IPS-20b (cell line): ENCODE measurements at regions not wholly inside any gene's neighbourhood (a gene's known extent, or its start where the extent isn't known, plus 50 kb on each side); places are given as distances from the start of the nearest gene placed in this dataset.

Experiments
- H3K27ac ChIP-seq: one replicate; pipeline ENCODE4 v1.5.1; 2013; ENCODE audit warnings: low read length
- H3K27me3 ChIP-seq: 2 replicates; pipeline ENCODE4 v1.6.1; 2013; ENCODE audit warnings: mild to moderate bottlenecking, low read length, inconsistent platforms; ENCODE audit not compliant: insufficient read depth
- H3K36me3 ChIP-seq: 2 replicates; pipeline ENCODE4 v1.6.1; 2013; ENCODE audit warnings: low read depth, mild to moderate bottlenecking, inconsistent platforms, low read length, moderate library complexity; ENCODE audit not compliant: insufficient read depth
- H3K4me1 ChIP-seq: 2 replicates; pipeline ENCODE4 v1.6.1; 2013; ENCODE audit warnings: mild to moderate bottlenecking, control low read depth, inconsistent platforms, low read length, moderate library complexity; ENCODE audit not compliant: insufficient read depth
- H3K4me3 ChIP-seq: 2 replicates; pipeline ENCODE4 v1.5.1; 2013; ENCODE audit warnings: mild to moderate bottlenecking, low read length, inconsistent platforms
- H3K9ac ChIP-seq: 2 replicates; pipeline ENCODE4 v1.6.1; 2013; ENCODE audit warnings: low read depth, mild to moderate bottlenecking, inconsistent platforms, low read length, moderate library complexity
- H3K9me3 ChIP-seq: 2 replicates; pipeline ENCODE4 v1.6.1; 2013; ENCODE audit warnings: mild to moderate bottlenecking, low read depth, low read length, inconsistent platforms; ENCODE audit not compliant: insufficient read depth

DNA sequence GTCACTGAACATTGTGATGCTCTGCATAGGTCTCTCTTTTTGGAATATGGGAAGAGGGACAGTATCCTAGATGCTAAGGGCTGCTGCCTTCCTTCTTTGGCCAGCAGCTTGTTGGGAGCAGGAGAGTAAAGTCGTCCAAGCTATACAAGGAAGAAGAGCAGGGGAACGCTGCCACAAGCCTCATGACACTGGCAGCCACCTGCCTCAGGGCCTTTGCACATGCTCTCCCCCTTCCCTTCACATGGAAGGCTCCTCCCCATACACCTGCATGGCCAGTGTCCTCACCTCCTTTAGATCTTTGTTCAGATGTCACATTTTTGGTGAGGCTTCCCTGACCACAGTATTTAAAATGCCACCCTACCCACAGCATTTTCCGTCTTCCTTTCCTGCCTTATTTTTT lies 78.1 kb upstream of the CRHR1 start:
- Histone ChIP-seq H3K27me3 (no peaks in the 10 kb centered on the region; the same call in 1 of the 2 replicates), H3K27ac (no peak overlapping the region), H3K9me3 (no peaks in the 10 kb centered on the region), H3K9ac (no peak overlapping the region), H3K4me1 (peaks cover 3% of the 10 kb centered on the region; the same call in 1 of the 2 replicates), H3K4me3 (no peak overlapping the region), H3K36me3 (no peaks in the 10 kb centered on the region)

GRCh38 chr17:45708707-45709290 lies 75.3 kb upstream of the CRHR1 start:
- H3K27me3 ChIP-seq: no peaks in the 10 kb centered on the region
- H3K36me3 ChIP-seq: no peaks in the 10 kb centered on the region
- H3K9me3 ChIP-seq: no peaks in the 10 kb centered on the region
- H3K4me1 ChIP-seq: peaks cover 3% of the 10 kb centered on the region; the same call in 1 of the 2 replicates
- H3K4me3 ChIP-seq: no peak overlapping the region
- H3K27ac ChIP-seq: no peak overlapping the region
- no peak overlapping the region for H3K9ac ChIP-seq

GRCh38 chr17:45709728-45710288 lies 74.3 kb upstream of the CRHR1 start:
- Histone ChIP-seq H3K36me3 (no peaks in the 10 kb centered on the region), H3K9ac (no peak overlapping the region), H3K4me3 (no peak overlapping the region), H3K27ac (no peak overlapping the region), H3K4me1 (peaks cover 3% of the 10 kb centered on the region; the same call in 1 of the 2 replicates), H3K9me3 (no peaks in the 10 kb centered on the region), H3K27me3 (no peaks in the 10 kb centered on the region)

GRCh38 chr17:45715787-45716186 lies 68.3 kb upstream of the CRHR1 start:
- Histone ChIP-seq H3K9me3 (no peaks in the 10 kb centered on the region), H3K27ac (no peak overlapping the region), H3K27me3 (no peaks in the 10 kb centered on the region), H3K9ac (no peak overlapping the region), H3K4me1 (0 out of 2 replicates have a peak, but pooled peaks cover 3% of the 10 kb centered on the region), H3K4me3 (no peak overlapping the region), H3K36me3 (no peaks in the 10 kb centered on the region)

GRCh38 chr17:45718791-45719190 lies 65.3 kb upstream of the CRHR1 start:
- Histone ChIP-seq H3K36me3 (no peaks in the 10 kb centered on the region), H3K27ac (no peak overlapping the region), H3K4me1 (0 out of 2 replicates have a peak, but pooled peaks cover 3% of the 10 kb centered on the region), H3K27me3 (peaks cover under 1% of the 10 kb centered on the region; the same call in 1 of the 2 replicates), H3K9me3 (no peaks in the 10 kb centered on the region; the same call in 1 of the 2 replicates), H3K4me3 (no peak overlapping the region), H3K9ac (no peak overlapping the region)

GRCh38 chr17:45719335-45720071 lies 64.6 kb upstream of the CRHR1 start:
- no peaks in the 10 kb centered on the region; the same call in 1 of the 2 replicates for H3K9me3 ChIP-seq
- no peak overlapping the region for H3K27ac ChIP-seq
- H3K36me3 ChIP-seq: no peaks in the 10 kb centered on the region
- 0 out of 2 replicates have a peak, but pooled peaks cover 3% of the 10 kb centered on the region for H3K4me1 ChIP-seq
- no peak overlapping the region for H3K4me3 ChIP-seq
- peaks cover 4% of the 10 kb centered on the region; the same call in 1 of the 2 replicates for H3K27me3 ChIP-seq
- no peak overlapping the region for H3K9ac ChIP-seq

DNA sequence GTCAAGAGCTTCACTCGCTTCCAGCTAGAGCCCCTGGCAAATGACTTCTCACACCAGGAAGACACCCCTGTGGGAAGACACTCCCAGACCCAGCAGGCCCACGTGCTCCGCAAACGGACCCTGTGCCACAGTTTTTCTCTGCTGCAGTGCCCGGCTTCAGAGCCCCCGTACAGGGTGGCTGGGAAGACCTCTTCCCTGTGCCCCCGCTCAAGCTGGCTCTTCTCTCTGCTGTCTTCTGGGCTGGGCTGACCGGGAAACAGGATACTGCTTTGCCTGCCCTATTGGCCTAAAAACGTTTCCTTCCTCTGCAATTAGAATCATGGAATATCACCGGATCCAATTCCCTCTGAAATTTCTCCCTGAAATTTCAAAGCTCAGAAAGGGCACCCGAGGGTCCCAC lies 63.7 kb upstream of the CRHR1 start:
- H3K4me1 ChIP-seq: 0 out of 2 replicates have a peak, but pooled peaks cover 3% of the 10 kb centered on the region
- no peaks in the 10 kb centered on the region for H3K36me3 ChIP-seq
- H3K27me3 ChIP-seq: peaks cover 9% of the 10 kb centered on the region; the same call in 1 of the 2 replicates
- no peak overlapping the region for H3K4me3 ChIP-seq
- no peak overlapping the region for H3K9ac ChIP-seq
- no peaks in the 10 kb centered on the region; the same call in 1 of the 2 replicates for H3K9me3 ChIP-seq
- no peak overlapping the region for H3K27ac ChIP-seq

DNA sequence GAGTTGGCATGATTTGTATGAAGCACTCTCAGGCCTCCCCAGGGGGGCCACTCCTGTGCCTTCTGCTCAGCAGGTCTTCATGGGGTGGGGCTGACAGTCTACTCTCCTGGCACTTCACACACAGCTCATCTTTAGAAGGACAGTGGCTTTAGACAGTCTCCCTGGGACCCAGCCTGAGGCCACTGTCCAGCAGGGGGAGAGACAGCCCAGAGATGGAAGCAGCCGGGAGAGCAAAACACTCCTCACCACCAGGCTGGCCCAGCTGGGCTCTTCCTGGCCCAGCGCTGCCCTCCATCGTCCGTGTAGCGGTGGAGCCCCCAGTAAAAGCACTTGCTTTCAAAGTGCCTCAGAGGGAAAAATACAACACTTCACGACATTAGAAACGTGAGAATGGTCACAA lies 62.0 kb upstream of the CRHR1 start:
- H3K9me3 ChIP-seq: no peaks in the 10 kb centered on the region; the same call in 1 of the 2 replicates
- no peak overlapping the region for H3K9ac ChIP-seq

DNA sequence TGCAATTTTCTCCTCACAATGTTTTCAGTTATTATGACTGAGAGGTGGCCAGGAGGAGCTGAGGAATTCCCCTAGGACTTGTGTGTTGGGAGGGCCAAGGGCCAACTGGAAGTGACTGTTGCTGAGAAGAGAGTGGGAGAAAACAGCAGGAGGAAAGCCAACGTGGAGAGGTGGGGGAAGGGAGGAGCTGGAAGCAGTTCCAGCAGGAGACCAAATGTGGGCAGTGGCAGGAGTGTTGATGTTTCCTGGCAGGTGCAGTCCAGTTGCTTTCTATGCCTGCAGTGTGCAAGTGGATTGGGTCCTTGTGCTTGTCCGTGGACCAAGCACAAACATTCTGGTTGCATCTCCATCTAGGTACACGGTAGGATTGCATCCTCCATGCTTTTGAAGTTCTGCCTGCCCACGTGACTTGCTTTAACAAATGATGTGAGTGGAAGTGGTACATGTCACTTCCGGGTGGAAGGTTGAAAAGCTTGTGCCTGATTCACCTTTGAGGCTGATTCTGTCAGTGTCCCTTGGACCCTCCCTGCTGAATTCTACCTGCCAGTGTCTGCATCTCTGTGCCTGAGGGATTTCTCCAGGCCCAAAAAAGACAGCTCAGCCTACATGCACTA lies 54.7 kb upstream of the CRHR1 start:
- Histone ChIP-seq H3K4me3 (no peak overlapping the region), H3K27me3 (peaks cover 25% of the 10 kb centered on the region), H3K4me1 (no peaks in the 10 kb centered on the region), H3K27ac (no peak overlapping the region), H3K9ac (no peak overlapping the region), H3K36me3 (no peaks in the 10 kb centered on the region), H3K9me3 (peaks cover 4% of the 10 kb centered on the region; the same call in 1 of the 2 replicates)

More for the DNA sequence above, 62.0 kb upstream of the CRHR1 start:
- Histone ChIP-seq H3K27ac (no peak overlapping the region), H3K27me3 (peaks cover 17% of the 10 kb centered on the region; the same call in 1 of the 2 replicates), H3K36me3 (no peaks in the 10 kb centered on the region), H3K4me1 (no peaks in the 10 kb centered on the region), H3K4me3 (no peak overlapping the region)

DNA sequence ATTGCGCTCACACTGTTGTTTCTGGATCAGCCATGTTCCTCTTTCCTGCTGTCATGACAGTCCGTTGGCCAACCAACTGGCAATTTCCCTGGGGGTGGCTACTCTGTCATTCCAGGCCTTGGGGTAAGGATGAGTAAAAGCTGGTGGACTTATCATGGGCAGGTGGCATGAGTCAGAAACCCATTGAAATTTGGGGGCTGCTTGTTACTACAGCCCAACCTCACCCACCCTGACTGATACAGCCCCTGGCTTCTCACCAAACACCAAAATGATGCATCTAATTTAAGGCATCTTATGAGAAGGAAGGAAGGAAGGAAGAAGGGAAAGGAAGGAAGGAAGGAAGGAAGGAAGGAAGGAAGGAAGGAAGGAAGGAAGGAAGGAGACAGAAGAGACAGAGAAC lies 53.9 kb upstream of the CRHR1 start:
- Histone ChIP-seq H3K27ac (no peak overlapping the region), H3K9me3 (peaks cover 4% of the 10 kb centered on the region; the same call in 1 of the 2 replicates), H3K27me3 (peaks cover 22% of the 10 kb centered on the region), H3K4me1 (no peaks in the 10 kb centered on the region), H3K9ac (no peak overlapping the region), H3K4me3 (no peak overlapping the region), H3K36me3 (no peaks in the 10 kb centered on the region)

DNA sequence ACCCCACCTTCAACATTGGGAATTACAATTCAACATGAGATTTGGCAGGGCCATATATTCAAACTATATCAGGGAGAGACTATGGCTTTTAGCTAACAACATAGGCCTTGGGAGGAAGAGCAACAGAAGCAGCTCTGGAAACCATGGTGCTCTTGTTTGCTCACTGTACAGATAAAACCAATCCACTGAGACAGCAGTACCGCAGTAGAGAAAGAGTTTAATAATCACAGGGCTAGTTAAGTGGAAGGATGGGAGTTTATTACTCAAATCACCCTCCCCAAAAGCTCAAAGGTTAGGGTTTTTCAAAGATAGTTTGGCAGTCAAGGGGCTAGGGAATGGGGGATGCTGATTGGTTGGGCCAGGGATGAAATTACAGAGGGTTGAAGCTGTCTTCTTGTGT lies 52.7 kb upstream of the CRHR1 start:
- Histone ChIP-seq H3K36me3 (no peaks in the 10 kb centered on the region), H3K4me3 (no peak overlapping the region), H3K4me1 (no peaks in the 10 kb centered on the region), H3K27me3 (peaks cover 23% of the 10 kb centered on the region), H3K27ac (no peak overlapping the region), H3K9me3 (peaks cover 4% of the 10 kb centered on the region; the same call in 1 of the 2 replicates), H3K9ac (no peak overlapping the region)
